HG03139 (cell line): ENCODE measurements at regions not wholly inside any gene's neighbourhood (a gene's known extent, or its start where the extent isn't known, plus 50 kb on each side); places are given as distances from the start of the nearest gene placed in this dataset.
"Not testable (repeated sequence)": the region's sequence is repeated elsewhere in the genome, so short reads cannot be mapped to it uniquely, and the experiment has no call there.

Experiments
- ATAC-seq: cut with Tn5 transposase; IDR thresholded peaks from one replicate; pipeline ENCODE4 v1.9.1; 2021; ENCODE audit not compliant: unreplicated experiment

GRCh38 chrX:54615109-54615508, 85.1 kb downstream of the GNL3L start:
- ATAC-seq: no peak

- no peak for ATAC-seq
Observed at GRCh38 chrX:54633641-54634040, 103.6 kb downstream of the GNL3L start.

GRCh38 chrX:54639018-54639345, 109.0 kb downstream of the GNL3L start:
- no peak for ATAC-seq

DNA sequence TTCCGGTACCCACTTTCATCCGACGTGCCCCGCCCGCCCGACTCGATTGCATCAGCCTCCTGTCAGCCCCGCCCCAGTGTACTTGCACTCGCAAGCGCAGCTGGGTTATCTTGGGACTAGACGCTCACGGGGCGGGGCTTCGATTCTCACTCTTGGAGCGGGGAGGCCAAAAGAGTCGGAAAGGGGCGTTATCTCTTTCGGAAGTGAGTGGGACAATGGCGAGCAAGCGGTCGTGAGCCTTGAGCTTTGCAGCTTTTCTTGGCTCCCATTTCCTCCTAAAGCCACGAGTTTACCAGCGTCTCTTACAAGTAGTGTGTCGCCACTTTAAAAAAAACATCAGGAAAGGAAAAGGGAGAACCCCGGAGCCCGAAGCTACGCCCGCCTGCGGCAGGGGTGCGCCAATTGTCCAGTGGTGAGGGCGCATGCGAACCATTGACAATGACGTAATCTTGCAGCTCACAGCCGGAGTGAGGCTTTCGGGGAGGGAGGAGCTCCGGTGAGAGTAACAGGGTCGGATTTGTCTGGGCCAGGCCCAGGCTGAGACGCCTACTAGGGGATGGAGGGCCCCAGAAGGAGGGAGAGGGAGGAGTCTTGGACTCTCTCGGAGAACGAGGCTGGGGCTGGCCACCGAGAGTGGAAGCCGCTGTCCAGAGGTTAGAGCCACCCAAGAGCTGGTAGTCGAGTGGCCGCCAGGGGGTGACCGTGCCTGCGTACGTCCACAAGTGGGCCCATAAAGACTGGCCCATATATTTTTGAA, 109.5 kb downstream of the GNL3L start:
- ATAC-seq: peak; percentile 92

DNA sequence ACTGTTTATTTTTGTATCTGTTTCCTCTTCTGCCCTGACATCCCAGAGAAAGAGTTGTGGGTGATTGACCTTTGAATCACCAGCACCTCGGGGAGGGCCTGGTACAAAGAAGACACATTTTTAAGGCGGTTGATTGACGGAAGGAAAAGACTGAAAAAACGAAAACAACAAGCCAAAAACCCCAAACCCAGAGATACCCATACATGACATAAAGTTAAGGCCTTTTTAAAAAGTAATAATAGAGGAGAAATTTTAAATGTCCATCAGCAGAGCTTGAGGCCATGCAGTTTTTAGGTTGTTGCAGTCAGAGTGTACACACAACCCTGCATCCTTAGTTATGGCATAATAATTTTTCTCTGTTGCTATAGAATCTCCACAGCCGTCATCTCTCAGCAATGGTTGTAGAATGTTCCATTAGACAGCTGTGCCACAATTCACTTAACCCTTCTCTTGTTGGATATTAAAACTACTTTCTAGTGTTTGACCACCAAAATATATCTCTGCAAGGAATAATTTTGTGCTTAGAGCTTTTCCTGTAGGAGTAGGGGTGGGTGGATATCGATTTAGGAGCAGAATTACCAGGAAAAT, 110.2 kb downstream of the GNL3L start:
- ATAC-seq: no peak

DNA sequence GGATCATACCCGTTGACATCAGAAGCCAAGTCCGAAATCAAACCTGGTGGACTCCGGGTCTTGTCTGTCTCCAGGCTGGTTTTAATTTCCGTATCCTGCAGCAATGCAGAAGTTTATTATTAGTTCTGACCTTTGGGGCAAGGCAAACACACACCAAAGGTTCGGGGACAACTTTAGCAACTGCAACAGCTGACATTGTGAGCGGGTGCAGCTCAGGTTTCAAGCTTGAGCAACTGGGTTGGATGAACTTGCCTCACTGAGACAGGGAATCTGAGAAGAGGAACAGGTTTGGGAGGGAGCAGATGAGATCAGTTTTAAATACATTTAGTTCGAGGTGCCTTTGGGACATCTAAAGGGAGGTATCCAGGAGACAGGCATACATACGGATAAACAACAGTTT, 110.7 kb downstream of the GNL3L start:
- ATAC-seq: no peak

GRCh38 chrX:54641530-54641929, 111.5 kb downstream of the GNL3L start:
- ATAC-seq: no peak

DNA sequence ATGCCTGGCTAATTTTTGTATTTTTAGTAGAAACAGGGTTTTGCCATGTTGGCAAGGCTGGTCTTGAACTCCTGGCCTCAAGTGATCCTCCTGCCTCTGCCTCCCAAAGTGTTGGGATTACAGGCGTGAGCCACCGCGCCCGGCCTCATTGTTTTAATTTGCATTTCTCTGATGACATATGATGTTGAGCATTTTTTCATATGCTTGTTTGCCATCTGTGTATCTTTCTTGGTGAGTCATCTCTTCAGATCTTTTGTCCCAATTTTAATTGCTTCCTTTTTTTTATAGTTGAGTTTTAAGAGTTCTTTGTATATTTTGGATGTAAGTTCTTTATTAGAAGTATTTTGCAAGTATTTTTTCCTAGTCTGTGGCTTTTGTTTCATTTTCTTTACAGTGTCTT, 117.6 kb downstream of the GNL3L start:
- ATAC-seq: not testable (repeated sequence)

DNA sequence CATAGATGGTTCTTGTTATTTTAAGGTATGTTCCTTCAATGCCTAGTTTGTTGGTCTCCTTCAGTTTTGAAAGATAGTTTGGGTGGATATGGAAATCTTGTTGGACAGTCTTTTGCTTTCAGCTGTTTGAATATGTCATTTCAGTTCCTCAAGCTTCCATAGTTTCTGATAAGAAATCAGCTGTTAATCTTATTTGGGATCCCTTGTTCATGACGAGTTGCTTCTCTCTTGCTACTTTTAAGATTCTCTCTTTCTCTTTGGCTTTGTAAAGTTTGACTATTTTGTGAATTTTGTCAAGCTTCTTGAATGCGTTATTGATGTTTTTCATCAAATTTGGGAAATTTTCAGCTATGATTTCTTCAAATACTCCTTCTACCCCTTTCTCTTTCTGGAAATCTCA, 129.5 kb downstream of the GNL3L start:
- no peak for ATAC-seq

GRCh38 chrX:54675762-54676161, 122.3 kb downstream of the ITIH6 start:
- no peak for ATAC-seq

- no peak for ATAC-seq
Observed at GRCh38 chrX:54695231-54695630, 102.8 kb downstream of the ITIH6 start.

DNA sequence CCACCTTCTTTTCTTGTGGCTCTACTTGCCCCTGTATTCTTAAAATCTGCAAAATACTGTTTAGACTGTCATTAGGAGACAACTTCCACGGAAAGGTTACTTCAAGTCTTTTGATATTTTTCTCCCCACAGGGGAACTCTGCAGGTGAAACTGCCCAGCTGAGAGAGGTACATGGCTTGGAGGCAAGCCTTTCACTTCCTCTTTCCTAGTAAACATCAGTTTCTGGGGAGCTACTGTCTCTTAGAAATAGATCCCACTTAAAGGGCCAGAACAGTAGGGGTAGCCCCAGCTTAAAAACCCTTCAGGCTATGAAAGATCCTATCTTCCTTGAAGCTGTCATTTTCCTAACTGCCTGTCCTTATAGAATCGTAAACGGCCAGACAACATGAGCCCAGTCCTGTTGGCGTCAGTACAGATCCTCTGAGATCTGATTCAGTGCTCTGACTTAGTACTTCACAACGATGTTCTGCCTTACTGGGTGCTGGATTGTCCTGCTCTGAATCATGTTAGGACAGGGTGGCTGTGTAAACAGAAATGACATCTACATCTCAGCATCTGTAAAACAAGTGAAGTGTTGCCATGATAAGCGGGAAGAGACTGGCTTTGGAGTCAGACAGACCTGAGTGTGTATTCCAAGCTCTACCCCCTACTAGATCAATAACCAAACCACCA, 102.1 kb downstream of the ITIH6 start:
- peak; percentile 99 for ATAC-seq
